ENCODE measurements at regions not wholly inside any gene's neighbourhood (a gene's known extent, or its start where the extent isn't known, plus 50 kb on each side); places are given as distances from the start of the nearest gene placed in this dataset.

DNA sequence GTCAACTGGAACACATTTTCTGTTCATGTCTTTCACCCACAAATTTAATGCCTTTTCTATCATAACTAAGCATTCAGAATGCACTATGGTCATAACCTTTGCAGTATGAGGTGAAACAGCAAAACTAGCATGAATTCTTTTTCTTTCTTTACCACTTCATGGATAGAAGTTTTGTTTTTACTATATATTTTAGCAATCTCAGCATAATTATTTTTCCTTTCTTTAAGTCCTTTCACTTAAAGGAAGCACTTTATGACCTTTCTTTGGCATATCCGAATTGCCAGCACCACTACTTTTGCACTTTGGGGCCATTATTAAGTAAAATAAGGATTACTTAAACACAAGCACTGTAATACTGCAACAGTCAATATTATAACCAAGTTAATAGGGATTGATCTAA lies 115.1 kb upstream of the DKK2 start:
- DNase-seq, result no peak

DNA sequence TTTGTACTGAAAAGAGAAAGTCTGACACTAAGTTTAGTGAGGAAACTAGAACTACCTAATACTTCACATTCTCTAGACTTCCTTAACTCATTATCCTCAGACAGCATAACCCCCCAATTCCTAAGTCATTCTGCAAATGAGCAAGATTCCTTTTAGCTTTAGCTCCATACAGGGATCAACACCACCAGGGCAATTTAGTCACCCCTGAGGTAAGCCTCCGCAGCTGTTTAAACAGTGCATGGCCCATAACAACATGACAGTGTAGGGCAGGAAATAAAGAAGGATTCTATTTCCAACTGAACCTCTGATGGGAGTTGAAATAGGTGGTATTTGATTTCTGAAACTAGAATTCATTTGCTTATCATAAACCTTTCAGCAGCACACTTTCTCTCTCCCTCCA lies 112.8 kb upstream of the DKK2 start:
- no peak for DNase-seq

DNA sequence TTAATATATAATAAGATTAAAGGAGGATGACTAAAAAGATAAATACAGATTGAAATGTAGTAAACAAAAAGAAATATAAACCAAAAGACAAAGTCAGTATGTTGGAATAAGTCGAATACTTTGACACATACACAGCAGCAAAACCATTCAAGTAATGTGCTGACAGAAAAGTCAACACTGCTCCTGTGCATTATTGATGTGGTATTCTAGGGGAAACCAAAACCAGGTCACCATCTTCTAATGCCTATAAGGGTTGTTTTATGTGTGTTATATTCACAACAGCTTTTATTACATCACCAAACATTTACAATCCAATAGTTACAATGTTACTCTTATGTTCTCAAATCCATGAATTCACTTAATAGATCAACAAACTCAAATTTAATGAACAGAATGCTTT lies 111.8 kb upstream of the DKK2 start:
- DNase-seq, result no peak

DNA sequence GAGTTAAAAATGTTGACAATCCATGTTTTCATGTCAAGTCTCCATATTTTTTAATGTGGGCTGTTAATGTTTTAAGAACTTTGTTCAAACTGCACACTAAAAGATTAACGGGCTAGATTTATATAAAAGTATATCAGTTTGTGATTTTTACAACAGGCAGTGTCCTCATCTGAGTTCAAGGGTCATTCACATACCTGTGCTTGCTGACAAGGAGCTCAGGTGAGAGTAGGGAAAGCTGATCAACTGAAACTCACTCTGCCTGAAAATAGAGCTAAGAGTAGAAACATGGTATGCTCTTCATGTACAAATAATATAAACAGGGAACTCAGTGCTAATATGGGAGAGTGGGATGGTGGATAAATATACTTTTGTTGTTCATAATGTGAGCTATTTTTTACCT lies 102.3 kb upstream of the DKK2 start:
- DNase-seq, result no peak

DNA sequence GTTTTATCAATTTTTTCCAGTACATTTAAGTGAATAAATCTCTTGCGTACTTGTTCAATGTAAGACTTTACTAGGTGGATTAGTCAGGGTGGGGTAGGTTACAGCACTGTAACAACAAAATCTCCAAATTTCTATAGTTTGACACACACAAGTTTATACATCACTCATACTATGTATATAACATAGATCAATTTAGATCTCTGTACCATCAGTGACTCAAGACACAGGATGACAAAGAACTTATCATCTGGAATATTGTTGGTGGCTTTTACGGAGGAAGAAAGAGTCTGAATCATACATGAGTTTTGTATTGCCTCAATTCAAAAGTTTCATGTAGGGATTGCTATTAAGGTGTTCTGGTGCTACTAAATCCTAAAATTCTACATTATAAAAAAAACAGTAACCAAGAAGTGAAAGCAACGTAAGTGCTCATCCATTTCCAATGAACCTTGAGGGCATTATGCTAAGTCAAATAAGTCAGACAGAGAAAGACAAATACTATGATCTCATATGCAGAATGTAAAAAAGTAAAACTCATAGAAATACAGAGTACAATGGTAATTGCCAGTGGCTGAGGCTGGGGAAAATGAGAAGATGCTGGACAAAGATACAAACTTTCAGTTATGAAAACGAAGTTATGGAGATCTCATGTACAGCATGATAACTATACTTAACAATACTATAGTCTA lies 98.0 kb upstream of the DKK2 start:
- no peak for DNase-seq

DNA sequence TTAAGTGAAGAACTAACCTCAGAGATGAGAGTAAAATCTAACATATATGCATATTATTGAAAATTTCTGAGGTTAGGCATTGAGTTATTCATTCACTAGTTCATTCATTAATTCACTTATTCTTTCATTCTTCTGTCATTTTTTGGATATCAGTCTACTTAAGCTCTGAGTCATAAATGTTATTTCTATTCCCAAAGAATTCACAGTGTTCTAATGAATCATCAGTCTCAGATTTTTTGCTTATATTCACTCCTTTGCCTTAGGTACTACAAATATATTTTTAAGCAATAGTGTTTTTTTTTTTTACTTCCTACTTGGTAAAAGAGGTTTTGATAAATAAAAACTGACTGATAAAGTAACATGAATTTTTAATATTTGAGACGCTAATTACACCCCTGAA lies 95.2 kb upstream of the DKK2 start:
- DNase-seq, result no peak

DNA sequence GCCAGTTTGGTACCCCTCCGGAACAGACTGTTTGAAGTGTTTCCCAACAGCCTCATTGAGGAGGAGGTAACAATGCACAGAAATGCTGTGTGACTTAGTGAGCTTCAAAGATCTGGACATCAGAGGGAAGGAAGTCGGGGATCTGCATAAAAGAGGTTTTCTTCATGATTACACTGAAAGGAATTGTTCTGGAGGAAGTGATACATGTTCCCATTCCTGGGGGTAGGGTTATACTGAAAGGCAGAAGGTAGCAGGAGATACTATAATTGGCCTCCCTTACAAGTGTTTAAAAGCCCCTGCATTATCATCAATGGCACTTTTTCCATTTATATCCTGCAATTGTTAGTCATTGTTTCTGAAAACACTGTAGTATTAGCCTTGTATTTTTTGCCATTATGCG lies 94.0 kb upstream of the DKK2 start:
- DNase-seq, result no peak

DNA sequence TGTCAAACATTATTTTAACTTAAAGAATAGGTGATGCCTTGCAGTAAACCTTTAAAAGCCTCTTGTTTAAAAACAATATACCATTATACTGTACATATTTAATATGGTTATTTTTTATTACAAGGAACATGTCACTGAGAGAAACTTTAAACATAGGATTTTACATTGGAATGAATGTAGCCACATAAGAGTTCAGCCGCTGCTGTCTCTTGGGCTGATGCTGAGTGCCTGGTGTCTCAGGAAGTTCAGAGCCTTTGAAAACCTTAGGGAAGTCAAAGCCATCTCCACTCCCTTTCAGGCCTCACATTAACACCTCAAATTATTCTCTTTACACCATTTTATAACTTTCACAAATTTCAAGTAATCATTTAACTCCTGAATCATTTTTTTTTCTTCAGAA lies 93.5 kb upstream of the DKK2 start:
- DNase-seq, result no peak

DNA sequence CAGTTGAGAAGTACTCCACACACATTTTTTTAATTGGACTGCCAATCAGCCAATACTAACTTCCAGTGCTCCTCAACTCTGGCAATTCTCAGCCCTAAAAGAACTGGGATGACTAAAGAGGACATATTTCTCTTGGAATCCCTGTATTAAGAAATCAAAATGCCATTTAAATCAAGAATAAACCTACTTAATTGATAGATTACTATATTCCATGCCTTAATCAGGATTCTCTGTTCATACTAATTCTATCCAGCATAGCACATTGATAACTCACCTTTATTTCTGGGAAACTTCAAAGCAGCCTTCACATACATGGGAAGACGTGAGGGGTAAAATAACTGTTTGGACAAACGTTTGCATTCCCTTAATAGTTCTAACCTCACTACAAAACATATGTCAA lies 93.0 kb upstream of the DKK2 start:
- DNase-seq, result no peak

DNA sequence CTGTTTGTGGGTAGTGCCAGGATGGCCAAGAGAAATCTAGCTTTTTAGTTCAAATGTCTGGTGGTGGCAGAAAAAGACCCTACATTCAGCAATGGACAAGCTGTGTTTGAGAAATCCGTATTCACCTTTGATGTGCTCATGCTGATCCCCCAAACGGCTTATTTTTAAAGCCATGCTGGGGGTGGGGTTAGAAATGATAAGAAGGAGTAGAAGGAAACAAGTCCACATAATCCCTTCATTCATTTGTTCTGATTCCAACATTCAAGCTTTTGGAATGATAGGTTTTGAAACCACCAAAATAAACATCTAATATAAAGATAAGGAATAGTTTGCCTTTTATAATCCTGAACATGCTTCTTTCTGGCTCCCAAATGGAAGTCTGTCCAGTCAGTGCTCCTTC lies 92.0 kb upstream of the DKK2 start:
- DNase-seq, result peak; percentile 1

DNA sequence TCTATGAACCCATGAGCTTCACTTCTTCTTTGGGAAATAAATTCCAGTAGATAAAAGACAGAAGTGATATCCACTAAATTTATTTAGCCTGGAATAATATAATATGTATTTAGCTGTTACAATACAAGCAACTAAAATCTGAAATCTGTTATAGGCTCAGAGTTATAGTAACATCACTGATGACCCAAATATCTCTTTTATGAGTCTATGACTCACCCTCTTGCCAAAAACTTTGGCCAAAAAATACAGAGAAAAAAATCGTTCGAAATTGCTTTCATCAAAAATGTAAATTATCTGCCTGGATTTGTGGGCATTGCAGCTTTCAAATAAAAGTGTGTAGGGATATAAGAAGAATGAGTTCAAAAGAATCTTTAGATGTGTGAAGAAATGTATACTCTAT lies 89.4 kb upstream of the DKK2 start:
- DNase-seq, result no peak

DNA sequence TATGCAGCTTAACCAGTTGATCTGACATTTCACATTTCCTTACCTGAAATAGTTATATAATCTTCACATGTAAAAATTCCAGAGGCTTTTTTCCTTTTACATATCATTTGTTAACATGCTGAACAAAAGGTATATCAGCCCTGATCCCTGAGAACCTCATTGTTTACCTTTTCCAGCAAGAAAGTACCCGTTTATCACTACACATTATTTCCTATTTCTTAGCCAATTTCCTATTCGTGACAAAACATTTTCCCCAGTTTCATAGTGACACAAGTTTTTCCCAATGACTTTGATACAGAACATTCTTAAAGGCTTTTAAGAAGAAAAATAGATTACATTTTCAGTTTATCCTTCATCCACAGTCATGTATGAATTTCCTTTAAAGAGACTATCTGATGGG lies 86.6 kb upstream of the DKK2 start:
- DNase-seq, result no peak

DNA sequence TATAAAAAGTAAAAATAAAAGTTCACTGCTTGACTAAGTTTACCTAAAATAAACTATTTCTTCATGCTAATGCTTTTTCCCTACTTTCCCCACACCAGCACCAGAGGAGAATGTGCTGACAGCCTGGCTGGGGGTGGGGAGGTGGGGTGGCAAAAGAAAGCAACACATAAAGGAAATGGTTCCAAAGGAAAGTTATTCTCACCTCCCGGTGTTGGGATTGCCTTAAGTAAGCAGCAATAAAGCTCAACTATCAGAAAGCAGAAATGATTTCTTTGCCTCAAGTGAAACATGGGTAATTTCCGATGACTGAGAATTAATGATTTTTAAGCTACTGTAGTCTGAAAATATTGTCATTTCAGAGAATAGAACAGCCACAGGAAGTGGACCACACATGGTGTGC lies 84.5 kb upstream of the DKK2 start:
- no peak for DNase-seq

DNA sequence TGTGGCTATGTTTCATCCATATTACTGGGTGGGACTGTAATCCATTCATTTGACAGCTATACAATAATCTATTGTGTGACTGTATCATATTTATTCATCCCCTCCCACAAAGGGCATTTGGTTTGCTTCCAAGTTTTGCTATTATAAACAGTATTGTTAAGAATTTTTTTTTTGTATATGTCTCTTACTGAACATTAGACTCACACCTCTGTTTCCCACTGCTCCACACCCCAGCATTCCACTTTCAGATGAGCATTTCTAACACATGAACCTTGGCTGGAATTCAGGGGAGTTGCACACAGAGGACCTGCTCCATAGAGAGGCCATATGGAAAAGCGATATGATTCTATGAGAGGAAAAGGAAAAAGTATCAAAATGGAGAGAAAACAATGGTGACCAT lies 81.6 kb upstream of the DKK2 start:
- DNase-seq, result no peak

DNA sequence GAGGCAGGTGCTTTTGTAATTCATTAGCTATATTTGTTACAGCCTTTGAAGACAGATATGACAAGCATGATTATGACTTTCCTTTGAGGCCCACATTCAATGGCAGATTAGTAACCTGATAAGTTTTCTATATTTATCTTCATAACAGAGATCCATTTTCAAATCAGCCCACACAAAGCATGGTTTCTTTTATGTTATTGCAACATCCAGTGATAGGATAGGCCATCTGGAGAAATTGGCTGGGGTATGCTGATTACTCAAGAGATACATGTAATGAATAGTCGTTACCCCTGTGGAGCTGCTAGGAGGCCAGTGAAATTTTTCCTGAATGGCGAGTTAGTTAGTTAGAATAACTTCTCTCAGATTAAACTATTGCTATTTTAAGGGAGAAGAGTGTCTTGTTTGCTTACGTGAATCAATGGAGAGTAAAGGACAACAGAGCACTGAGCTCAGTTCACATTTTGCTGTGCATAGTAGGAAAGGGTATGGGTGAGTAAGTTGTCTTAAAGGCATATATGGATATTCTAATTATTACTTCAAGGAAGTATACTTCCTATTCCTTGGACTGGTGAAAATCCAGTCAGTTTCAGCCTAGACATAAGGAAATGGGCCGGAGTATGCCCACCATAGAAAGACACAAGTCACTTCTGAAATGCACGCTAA lies 79.2 kb upstream of the DKK2 start:
- no peak for DNase-seq

DNA sequence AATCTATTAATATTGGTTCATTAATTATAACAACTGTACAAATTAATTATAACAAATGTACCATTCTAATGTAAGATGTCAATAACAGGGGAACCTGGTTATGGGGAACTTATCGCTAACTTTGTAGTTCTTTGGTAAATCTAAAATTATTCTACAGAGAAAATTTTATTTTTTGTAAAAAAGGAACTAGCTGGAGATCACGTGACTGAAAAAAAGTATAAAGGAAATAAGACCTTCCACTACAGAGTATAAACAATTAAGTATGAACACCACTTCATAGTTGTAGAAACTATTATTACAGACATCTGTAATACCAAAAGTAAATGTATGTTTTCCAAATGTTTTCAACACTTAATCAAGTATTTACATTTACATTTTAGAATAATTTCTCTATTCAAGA lies 77.9 kb upstream of the DKK2 start:
- no peak for DNase-seq

DNA sequence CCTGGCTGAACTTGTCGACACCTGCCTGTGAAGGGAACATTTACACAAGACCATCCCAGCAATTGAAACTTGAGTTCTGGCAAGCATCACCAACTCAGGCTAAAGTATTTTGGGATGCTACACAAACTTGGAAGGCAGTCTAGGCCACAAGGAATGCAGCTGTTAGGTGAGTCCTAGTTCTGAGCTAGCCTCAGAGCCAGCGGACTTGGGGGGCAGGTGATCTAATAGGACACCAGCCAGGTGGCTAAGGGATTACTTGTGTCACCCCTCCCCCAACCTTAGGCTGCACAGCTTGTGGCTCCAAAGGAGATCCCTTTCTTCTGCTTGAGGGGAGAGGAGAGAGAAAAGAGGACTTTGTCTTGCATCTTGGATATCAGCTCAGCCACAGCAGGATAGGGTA lies 62.3 kb upstream of the DKK2 start:
- DNase-seq, result peak; percentile 23

DNA sequence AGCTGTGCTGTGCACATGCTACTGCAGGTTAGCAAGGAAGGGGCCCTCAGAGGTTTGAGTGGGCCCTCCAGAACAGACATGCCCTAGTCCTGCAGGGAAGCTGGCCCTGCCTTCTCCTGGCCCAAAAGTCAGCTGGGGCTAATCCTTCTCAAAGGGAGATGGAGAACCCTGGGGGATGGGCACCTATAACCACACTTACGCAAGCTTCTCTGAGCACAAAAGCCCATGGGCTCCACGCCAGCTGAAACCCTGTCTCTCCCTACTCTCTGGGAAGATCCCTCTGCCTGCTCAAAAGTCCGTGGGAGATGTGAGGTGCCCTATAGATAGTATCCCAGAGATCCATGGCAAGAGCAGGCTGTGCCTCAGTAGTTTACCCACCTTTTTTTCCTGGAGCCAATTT lies 58.9 kb upstream of the DKK2 start:
- DNase-seq, result no peak

DNA sequence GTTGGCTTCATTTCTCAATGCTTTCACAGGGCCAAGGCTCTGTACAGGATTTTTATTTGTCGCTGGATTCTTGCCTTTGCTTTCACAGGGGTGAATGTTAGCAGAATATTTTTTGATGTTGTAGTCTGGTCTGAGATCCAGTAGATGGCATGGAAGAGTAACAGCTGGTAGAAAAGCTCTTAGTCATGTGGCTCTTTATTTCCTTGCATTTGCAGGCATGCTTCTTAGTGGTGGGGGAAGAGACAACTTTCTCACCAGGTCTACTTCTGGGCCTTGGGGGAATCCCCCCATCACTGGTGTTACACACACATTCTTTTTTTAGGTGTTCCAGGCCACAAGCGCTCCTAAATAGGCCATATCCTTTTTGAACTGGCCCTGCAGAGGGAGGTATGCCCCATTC lies 58.2 kb upstream of the DKK2 start:
- peak; percentile 0 for DNase-seq

All from NCI-H82 (cell line).